HS-5 (cell line): ENCODE measurements at regions not wholly inside any gene's neighbourhood (a gene's known extent, or its start where the extent isn't known, plus 50 kb on each side); places are given as distances from the start of the nearest gene placed in this dataset.
"Not testable (repeated sequence)": the region's sequence is repeated elsewhere in the genome, so short reads cannot be mapped to it uniquely, and the experiment has no call there.

ENCODE experiments used
- DNase-seq: peaks from one replicate; pipeline ENCODE4 v3.0.0-alpha.2; 2012; ENCODE audit warnings: low read depth

DNA sequence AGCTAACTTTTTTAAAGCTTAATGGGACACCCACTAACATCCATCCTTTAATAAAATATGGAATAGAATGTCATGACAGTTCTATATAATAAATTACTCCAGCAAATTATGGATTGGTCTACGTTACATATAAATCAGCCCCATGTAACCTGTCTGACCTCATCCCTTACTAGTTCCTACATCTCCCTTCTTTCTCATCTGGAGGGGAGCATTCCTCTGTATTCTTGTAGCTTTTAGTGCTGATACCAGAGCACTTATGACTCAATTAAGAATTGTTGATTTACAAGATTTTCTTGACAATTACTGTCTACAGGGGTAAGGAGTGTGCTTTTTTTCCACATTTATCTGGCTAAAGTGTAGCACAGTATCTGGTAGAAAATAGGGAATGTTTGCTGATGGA lies 523.7 kb downstream of the FAM181B start:
- DNase-seq, result no peak

DNA sequence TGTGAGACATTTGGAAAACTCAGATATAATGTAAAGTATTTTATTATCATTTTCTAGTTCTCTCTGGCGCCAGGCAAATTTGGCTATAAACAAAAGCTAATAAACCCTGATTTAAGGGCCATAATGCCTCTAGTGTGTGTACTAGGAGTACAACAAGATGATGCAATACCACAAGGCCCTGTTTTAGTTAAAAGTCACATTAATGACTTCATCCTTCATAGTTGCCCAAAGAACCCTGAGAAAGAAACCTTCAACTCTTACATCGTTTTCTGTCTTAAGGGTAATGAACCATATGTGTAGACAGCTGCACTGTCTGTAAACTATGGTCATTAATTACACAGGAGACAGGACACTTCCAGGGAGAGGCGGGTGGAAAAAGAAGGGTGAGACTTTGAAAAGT lies 538.4 kb downstream of the FAM181B start:
- DNase-seq, result no peak

DNA sequence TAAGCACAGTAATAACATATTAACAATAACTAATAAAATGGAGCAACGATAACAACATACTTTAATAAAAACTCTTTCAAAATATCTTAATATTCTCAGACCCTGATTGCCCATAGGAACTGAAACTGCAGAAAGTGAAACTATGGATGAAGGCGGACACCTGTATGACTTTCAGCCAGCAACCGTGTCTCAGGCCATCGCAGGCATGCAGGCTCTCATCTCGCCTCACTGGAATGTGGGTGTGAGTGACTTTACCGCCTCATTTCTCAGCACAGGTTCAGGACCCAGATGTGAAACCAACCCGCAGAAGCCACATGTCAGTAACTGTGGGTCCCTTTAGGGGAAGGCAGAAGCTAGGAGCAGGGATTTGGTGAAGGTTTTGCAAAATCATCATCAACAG lies 539.1 kb downstream of the FAM181B start:
- DNase-seq, result no peak

DNA sequence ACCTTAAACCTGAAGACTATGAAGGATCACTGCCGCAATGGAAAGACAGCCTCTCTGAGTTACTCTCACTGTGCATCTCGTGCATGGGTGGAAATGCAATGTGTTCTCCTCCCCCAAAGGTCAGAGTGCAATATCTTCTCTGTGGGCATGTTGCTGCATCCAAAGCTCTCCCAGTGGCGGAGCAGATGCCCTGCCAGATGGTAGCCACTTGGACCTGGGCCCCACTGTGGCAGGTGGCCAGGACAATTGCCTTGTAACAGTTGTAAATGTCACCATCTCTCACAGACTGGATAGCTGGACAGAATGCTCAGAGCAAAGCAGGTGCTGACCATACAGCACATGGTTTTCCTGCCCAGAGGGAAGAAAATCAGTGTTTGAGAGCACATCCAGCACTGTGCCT lies 542.0 kb downstream of the FAM181B start:
- no peak for DNase-seq

DNA sequence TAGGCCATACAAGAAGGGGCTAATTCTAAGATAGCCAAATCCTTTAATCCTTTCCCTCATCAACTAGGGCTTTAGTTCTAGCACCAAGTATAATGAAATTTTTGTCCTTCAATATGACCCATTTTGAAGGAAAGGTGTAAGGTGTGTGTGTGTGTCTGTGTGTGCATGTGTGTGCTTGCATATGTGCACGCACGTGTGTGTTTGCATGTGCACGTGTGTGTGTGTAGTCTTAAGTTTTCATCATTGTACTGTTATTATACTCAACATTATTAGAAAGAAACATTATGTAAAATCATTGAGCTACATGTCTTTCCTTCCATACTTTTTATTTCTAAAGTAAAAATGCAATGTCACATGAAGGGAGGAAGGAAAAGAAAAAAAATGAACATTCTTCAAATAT lies 547.7 kb downstream of the FAM181B start:
- DNase-seq, result no peak

GRCh38 chr11:82184966-82185365 lies 548.7 kb downstream of the FAM181B start:
- DNase-seq, result no peak

- DNase-seq, result no peak
Observed at GRCh38 chr11:82183346-82183745, 550.3 kb downstream of the FAM181B start.

GRCh38 chr11:82182697-82183096 lies 551.0 kb downstream of the FAM181B start:
- DNase-seq, result not testable (repeated sequence)

GRCh38 chr11:82181796-82182195 lies 551.9 kb downstream of the FAM181B start:
- not testable (repeated sequence) for DNase-seq

DNA sequence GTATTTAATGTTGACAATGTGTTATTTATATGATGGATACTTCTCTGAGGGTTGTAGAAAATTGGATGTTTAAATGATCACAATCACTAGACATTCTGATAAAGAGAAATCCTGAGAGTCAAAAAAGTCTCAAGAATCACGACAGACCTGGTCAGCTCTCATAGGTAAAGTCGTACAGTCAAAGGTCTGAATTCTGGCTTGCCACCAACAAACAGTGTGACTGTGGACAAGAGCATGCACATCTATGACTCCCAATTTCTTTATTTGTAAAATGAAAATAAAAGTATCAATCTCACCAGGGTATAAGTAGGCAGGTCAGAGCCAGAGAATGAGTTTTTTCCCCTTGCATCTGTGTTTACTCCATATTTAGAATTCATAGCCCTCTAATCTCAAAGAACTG lies 556.7 kb downstream of the FAM181B start:
- DNase-seq, result no peak

- no peak for DNase-seq
Observed at GRCh38 chr11:82176365-82176764, 557.3 kb downstream of the FAM181B start.

DNA sequence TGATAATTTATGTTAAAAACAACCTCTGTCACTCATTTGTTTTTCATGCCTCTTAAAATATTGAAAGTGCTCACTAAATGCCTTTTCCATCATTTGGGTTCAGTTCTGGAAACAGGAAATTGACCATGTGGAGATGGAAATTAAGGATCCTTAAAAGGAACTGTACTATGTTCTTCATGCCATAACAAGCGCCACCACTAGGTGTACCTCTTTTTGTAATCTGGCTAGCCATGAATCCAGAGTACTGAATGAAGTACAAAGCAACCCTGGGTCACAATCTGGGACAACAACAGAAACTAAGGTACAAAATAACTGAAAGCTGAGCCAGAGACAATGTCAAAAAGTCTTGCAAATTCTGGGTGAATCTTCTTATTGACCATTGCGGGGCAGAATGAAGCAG lies 559.1 kb downstream of the FAM181B start:
- no peak for DNase-seq

- DNase-seq, result no peak
Observed at GRCh38 chr11:82146789-82147188, 586.9 kb downstream of the FAM181B start.

- no peak for DNase-seq
Observed at GRCh38 chr11:82118946-82119345, 614.7 kb downstream of the FAM181B start.

DNA sequence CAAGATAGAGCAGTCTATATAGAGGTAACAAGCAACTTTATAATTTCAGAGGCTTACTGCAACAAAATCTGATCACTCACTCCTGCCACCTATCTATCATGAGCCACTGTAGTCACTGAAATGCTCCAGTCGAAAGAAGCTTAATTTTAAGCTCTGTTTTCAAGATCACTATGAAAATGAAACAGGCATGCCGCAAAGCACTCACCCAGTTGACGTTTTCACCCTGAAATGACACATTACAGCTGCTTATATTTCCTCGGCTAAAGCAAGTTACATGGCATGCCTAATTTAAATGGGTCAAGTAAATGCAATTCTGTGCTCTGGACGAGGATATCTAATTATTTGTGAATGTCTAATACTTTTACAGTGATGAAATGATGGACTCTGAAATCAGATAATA lies 616.3 kb downstream of the FAM181B start:
- no peak for DNase-seq

GRCh38 chr11:82105331-82105998 lies 628.2 kb downstream of the FAM181B start:
- DNase-seq, result no peak

GRCh38 chr11:82092904-82093303 lies 640.8 kb downstream of the FAM181B start:
- no peak for DNase-seq

DNA sequence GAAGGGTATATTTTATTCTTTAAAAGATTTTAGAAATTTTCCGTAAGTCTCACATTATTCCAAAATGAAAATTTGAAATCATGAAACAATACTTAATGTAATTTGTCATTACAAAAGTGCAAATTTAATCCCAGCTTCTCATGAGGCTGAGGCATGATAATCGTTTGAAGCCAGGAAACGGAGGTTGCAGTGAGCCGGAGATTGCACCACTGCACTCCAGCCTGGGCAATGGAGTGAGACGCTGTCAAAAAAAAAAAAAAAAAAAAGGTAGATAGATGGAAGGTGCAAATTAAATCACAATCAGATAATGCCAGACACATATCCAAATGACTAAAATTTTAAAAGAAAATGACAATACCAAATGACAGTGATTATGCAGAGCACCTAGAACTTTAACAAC lies 644.2 kb downstream of the FAM181B start:
- no peak for DNase-seq

DNA sequence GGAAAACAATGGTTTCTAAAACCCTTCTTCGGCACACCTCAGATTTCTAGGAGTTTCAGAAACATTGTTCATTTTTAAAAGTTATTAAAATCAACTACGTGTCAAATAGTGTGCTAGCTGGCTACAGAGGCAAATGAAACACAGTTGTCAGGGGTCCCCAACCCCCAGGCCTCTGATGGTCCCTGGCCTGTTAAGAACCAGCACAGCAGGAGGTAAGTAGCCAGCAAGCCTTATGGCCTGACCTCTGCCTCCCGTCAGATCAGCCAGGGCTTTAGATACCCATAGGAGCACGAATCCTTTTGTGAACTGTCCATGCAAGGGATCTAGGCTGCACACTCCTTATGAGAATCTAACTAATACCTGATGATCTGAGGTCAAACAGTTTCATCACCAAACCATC lies 648.2 kb downstream of the FAM181B start:
- DNase-seq, result no peak

DNA sequence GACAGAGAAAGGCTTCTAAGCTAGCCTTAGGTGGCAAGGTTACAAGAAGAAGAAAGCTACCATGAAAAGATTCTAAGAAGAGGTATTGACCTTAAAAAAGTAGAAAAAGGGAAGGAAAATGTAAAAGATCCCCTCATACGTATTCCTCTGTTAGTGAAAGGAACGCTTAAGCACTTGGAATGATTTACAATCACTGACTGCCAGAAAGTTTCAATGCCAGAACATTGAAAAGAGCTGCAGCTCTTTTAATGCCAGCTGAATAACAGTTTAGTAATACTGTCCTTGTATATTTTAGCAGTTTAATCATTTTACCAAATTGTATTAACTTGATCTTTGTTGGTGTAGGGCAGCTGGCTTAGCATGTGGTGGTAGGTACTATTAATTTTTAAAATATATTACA lies 650.7 kb downstream of the FAM181B start:
- no peak for DNase-seq

DNA sequence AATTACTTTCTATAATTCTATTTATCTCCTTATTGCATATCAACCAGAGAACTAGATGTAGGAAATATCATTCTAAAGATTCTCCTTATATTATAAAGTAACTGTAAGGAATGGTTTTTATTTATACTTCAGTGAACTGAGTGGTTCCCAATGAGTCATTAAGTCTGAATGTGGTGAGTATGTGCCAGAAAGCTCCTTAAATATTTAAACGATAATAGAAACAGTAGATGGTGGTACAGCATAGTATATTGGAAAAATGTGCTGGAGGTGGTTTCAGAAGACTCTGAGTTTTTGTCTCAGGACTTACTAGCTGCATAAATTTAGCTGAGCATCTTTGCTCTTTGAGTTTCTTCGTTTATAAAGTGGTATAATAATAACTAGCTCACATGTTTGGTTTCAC lies 653.5 kb downstream of the FAM181B start:
- peak; percentile 56 for DNase-seq

DNA sequence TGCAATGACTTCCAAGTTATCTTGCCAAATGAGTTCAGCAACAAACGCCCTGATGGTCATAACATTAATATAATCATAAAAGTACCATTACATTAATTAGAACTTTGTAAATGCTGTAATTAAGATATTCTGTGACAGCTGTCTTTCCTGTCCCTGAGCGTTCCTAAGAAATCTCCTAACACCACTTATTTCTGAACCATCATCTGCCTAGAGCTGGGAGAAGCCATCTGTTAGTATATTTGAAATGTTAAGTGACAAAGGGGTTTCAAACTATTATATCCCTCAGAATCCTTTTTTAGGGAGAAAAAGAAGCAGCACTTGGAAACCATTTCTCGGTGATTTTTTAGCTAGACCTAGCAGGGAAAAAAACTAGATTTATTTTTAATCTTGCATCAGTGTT lies 657.5 kb downstream of the FAM181B start:
- no peak for DNase-seq

DNA sequence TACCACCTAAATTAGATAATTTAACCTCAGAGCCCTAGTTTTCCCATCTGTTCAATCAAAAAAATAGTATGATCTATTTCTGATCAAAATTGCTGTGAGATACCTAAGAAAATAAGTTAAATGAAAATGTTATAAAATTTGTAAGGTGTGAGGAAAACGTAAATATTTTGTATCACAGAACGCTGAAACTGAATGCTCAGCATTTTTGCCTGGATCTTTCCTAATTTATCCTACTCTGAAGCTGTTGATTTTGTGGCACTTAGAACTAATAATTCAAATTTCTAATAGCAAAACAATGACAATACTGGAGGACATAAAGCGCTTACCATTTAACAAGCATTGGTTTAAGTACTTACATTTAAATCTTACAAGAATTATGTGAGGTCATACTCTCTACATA lies 674.2 kb downstream of the FAM181B start:
- no peak for DNase-seq

DNA sequence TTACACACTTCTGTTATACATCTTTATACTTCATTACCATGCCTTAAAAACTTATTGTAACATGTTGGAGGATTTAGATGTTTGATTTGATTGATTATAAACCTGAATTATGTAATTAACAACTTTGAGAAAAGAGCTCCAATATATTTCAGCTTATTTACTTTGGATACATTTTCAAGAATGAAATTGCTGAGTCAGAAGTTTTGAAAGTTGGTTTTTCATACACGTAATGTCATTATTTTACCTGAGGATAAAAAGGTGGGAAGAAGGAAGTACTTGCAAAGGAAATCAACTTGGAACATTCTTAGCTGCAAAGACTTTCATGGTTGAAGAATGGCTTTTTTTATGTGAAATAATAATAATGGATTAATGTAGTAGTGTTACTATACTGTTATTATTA lies 677.2 kb downstream of the FAM181B start:
- DNase-seq, result no peak

GRCh38 chr11:82049199-82049598 lies 684.5 kb downstream of the FAM181B start:
- DNase-seq, result no peak
